Fibroblast of skin of scalp (primary cell): ENCODE measurements at regions not wholly inside any gene's neighbourhood (a gene's known extent, or its start where the extent isn't known, plus 50 kb on each side); places are given as distances from the start of the nearest gene placed in this dataset.
"Not testable (repeated sequence)": the region's sequence is repeated elsewhere in the genome, so short reads cannot be mapped to it uniquely, and the experiment has no call there.

Experiments used
- DNase-seq: peaks from one replicate; pipeline ENCODE4 v3.0.0-alpha.2; 2013

DNA sequence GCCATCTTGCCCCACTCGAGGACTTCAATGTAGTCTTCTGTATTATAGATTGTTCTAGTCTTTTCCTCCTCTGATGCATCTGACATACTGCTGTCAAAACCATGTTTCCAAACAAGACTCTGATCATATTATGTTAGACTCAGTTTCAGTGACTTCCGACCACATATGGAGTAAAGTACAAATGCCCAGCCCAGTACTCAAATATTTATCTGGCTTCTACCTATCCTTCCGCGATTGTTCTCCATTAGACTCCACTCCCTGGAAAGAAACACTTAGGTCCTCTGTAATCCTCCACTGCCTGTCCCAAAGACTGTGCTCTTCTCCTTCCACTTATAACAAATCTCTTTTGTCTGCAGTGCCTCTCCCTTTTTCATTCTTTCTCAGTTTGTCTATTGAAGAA, 439.5 kb downstream of the EFNB2 start:
- DNase-seq = no peak

GRCh38 chr13:106095406-106095805, 440.1 kb downstream of the EFNB2 start:
- no peak for DNase-seq

DNA sequence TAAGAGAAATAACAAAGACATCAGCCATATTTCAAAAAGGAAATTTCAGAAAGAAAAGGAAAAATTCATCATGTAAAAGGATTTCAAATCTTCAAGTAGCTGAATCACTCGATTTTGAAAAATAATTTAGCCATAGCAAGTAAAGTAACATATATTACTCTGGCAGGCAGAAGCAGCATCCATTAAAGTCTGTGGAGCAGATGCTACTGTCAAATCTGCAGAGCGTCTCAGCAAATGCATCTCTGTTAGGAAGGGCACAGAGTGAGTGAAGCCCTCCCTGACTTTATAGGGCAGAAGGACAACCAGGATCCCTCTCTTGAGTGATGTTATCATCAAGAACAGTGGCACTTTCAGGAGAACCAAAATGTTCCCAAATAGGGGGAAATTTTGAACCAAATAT, 445.5 kb downstream of the EFNB2 start:
- DNase-seq = no peak

- DNase-seq = no peak
These were observed 446.0 kb downstream of the EFNB2 start for GRCh38 chr13:106089261-106089980.

DNA sequence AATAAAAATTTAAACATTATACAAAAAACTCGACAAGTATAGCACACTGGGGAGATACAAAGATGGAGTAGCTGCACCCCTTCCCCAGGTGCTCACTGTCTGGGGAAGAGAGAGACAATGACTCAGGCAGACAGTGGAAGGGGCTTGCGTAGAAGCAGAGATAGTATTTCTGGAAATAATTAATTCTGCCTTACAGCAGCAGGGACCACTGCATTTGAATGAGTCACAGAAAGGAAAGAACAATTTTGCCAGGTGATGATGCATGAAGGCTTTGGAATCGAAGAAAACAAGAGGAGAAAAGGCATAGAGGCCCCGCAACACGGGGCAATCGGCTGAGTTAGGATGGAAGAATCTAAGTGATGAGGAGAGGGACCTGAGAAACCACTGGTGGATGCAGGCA, 447.4 kb downstream of the EFNB2 start:
- DNase-seq = no peak

GRCh38 chr13:106087201-106087600, 448.3 kb downstream of the EFNB2 start:
- no peak for DNase-seq

DNA sequence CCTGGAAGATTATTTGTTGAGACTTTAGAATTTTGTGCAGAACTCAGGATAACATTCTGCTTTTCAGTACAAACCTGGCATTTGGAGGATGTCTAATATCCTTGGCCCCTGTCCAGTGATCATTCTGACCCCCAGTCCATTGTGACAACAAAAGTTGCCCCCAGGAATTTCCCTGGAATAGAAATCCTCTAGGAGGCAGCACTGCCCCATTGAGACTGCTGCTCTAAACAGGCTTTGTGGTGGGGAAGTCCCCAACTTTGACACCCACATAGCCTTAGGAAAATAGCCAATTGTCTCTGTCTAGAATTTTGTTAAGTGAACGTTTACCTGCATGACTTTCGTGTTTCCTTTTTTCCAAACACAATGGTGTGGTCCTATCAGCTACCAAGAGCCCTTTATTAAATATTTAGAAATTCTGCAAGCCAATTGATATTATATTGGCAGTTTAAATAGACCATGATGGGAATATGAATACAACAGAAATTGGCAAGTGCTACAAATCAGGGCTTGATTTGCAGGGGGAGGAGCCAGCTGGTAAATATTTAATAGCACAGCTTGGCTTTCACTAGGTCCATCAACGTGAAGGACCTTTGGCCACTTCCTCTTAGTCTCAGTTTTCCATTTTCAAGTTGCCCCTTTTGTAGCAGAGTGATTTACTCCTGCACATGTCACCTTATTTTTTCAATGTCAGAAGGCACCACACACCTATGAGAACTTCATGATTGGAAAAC, 451.7 kb downstream of the EFNB2 start:
- DNase-seq = peak; percentile 52

DNA sequence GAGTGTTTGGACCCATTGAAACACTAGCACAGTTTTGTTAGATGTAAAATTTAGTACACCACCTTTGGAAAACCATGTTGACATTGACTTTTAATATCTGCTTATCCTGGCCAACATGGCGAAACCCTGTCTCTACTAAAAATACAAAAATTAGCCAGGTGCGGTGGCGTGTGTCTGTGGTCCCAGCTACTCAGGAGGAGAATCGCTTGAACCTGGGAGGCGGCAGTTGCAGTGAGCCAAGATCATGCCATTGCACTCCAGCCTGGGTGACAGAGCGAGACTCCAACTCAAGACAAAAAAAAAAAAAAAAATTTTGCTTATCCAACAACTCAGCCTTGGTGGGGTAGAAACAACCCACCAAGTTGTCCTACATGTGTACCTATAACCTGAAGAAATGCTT, 454.2 kb downstream of the EFNB2 start:
- not testable (repeated sequence) for DNase-seq

- peak; percentile 28 for DNase-seq
These were observed 457.3 kb downstream of the EFNB2 start for GRCh38 chr13:106078191-106078590.

DNA sequence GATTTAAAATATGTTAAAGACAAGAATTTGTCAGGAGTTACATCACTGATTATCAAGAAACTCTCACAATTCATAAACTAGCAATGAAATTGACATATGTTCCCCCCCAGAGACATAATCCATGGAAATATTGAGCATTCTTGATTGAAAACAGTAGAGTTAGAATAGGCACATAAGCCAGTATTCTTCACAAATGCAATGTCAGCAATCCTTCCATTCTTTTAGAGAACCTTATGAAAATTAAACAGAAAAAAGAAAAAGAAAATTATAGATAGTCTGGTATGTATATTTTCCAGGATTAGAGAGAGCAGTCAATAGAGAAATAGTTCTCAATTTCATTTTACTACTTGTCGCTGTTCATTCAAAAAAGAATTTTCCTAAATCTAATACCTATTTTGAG, 458.4 kb downstream of the EFNB2 start:
- DNase-seq = no peak

- DNase-seq = no peak
These were observed 463.4 kb downstream of the EFNB2 start for GRCh38 chr13:106072014-106072413.

DNA sequence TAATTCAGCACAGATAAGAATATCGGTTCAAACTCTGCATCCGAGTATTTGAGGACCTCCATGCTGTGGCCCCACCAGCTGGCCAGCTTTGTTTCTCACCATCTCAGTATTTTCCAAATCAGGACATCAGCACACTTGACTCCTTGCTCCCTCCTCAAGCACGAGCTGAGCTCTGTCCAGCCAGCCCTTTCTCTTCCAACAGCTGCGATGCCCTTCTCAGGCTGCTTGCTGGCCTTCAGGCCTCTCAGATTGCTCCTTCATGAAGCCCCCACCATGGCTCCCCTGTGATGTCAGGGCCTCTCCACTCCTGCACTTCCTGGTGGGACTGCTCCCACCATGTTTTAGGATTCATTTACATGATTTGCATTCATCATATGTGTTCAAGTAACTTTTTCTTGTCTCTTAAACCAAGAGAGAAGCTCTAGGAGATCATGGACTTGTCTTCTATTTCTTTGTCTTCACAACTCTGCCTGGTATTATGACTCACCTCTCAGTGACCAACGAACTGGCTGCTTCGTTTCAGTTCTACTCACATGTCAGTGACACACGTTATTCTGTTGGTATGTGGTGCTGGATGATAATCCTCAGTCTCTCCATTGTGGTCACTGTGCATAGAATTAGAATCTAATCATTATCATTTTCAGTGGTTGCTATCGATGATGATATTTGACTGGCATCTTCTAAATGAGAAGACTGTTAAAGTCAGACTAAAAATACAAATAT, 471.7 kb downstream of the EFNB2 start:
- peak; percentile 83 for DNase-seq

GRCh38 chr13:106061781-106062180, 473.7 kb downstream of the EFNB2 start:
- DNase-seq = no peak

DNA sequence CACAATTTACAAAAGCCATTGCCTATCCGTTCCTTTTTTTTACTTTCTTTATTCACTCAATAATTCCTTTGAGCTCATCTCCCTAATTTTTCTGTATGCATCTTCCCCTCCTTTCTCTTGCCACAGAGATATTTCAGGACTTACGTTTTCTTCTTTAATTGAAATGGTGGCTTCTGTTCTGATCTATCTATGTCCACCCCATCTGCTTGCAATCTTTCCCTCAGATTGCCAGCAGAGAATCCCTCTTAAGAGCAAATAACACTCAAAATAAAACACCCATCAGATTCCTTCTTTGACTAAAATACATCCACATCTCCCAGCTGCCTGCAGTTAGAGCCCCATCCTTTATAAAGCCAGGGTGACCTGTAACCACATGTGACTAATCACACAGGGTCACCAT, 478.6 kb downstream of the EFNB2 start:
- no peak for DNase-seq

- no peak for DNase-seq
These were observed 483.2 kb downstream of the EFNB2 start for GRCh38 chr13:106052200-106052767.

DNA sequence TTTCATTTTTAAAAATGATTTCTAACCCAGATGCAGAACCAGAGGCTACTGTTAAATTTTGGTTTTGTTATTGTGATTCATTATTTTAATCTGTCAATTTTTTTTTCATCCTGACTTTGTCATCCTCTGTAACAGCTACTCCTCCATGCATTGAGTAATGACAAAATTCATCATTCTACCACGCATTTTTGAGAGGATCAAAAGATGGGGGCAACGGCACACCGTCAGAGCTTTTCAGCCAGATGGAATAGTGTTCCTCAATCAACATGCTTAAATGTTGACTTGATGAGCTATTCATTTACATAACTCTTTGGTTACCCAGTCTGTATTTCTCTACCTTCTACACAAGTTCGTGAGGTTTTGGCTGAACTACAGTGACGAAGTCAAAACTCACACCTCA, 486.3 kb downstream of the EFNB2 start:
- DNase-seq = no peak

DNA sequence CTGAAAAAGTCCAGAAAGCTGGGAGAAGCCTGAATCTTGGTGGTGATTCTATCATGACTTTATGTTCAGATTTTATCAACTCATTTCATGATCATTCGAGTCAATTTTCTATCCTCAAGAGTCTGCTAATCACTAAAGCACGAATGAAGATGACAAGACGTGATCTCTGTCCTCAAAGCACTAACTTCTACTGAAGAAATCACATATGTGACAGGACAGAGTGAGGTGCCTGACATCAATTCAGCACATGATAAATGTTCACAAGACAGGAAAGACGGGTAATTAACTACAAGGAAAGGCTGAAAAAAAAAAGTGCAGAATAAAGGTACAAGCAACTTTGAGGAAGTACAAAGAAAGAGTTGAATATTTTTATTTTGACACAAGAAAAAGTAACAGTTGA, 487.1 kb downstream of the EFNB2 start:
- DNase-seq = no peak

GRCh38 chr13:106047859-106048258, 487.6 kb downstream of the EFNB2 start:
- DNase-seq = peak; percentile 63

DNA sequence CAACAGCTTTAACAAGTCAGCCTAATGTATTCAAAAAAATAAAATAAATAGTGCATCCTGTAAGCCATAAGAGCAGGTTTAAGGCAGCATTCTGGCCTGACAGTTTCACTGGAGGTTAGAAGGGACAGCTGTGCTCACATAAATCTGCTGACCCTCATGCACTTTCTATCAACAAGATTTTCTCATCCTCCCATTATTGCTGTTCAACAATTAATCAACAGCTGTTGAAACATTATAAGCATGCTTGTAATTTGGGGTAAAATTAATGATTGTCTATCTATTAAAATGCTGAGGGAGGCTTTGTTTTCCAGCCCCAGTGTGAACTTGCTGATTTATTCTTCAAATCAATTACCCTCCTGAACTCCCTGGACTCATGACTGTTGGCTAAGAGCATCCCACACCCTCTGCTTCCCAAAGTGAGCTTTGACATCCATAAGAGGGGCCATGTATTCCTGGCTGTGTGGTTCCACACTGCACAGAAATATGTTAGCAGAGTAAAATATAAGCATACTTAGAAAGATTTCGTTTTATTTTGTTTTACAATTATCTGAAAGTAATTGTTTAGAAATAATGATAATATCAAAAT, 492.4 kb downstream of the EFNB2 start:
- no peak for DNase-seq

DNA sequence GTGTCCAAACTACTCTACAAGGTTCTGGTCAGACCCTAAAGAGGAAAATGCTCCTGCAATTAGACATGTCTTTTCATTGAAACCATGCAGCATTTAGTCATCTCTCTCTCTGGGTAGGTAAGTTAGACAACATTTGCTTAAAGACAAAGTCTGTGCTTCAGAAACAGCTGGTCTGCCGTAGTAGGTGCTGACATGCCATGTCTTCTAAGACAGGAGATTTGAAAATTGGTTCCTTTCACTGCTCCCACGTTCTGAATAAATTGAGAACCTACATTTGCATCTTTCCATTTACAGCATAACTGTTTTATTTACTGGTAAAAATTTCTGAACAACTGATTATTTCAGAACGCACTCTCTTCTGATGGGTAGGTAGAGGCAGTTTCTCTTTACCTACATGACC, 494.0 kb downstream of the EFNB2 start:
- DNase-seq = no peak

GRCh38 chr13:106038752-106039151, 496.7 kb downstream of the EFNB2 start:
- DNase-seq = peak; percentile 93

DNA sequence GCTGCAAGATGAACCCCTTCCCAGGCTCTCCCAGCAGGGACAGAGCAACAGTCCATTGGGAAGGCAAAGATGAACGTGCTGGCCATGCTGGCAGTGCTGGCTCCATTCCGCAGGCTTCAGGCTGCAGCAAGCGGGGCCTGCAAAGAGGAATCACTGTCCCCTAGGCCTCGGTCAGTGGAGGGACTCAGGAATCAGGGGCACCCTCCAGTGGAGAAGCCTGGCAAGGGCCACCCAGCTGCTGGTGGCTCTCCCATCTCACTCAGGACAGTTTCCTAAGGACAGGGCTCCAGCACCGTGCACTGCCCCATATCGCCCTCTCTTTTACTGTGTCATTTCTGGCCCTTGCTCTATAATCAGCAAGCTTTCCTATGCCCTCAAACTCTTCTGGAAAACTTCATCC, 498.6 kb downstream of the EFNB2 start:
- no peak for DNase-seq

DNA sequence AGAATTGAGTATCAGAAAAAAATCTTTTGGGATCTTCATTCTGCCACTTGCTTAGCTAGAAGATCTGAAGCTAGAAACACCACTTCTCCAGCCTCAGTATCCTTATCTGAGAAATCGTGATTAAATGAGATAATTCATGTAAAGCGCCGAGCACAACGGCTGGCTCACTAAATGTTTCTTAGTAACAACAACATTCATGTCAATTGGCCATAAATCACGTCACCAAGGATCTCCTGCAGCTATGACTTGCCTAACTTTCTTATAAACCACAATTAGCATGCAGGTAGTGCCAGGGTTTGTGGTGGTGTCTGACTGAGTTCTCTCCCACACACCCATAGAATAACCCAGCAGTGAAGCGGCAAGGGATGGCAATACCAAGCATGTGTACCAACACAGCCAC, 501.3 kb downstream of the EFNB2 start:
- DNase-seq = peak; percentile 34
